ENCODE measurements at regions not wholly inside any gene's neighbourhood (a gene's known extent, or its start where the extent isn't known, plus 50 kb on each side); places are given as distances from the start of the nearest gene placed in this dataset.

DNA sequence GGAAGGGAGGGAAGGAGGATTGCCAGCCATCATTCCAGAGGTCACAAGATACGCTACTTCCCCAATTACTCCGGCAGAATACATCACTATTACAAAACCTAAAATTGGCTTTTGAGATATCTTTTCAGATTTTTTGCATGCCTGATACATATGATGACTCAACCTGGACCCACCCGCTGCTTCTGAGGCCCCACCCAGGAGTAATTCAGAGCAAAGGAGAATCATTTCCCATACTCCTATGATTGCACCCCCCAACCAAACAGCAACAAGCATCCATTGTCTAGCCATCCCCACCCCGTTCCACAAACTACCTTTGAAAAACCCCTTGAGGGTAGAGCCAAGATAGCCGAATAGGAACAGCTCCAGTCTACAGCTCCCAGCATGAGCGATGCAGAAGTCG lies 163.5 kb upstream of the GJE1 start:
- Histone ChIP-seq H3K36me3 (ENCODE audit: control insufficient read depth, insufficient read depth, low read length) (no peaks in the 10 kb centered on the region), H3K4me3 (ENCODE audit: low read depth, low read length) (peak overlapping the region; percentile 18), H3K27me3 (ENCODE audit: control insufficient read depth, insufficient read depth, low read length) (no peaks in the 10 kb centered on the region), H3K9me3 (ENCODE audit: control insufficient read depth, insufficient read depth, low read length) (no peaks in the 10 kb centered on the region), H3K9ac (ENCODE audit: low read depth, low read length) (no peak overlapping the region), H3K4me1 (ENCODE audit: control insufficient read depth, insufficient read depth, low read length) (no peaks in the 10 kb centered on the region)

DNA sequence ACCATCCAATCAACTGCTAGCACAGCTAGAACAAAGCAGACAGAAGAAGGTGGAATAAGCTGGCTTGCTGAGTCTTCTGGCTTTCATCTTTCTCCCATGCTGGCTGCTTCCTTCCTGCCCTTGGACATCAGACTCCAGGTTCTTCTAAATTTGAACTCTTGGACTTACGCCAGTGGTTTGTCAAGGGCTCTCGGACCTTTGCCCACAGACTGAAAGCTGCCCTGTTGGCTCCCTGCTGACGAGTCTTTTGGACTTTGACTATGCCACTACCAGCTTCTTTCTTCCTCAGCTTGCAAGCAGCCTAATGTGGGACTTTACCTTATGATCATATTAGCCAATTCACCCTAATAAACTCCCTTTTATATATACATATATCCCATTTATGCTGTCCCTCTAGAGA lies 164.1 kb upstream of the GJE1 start:
- no peak overlapping the region for H3K4me3 ChIP-seq (ENCODE audit: low read depth, low read length)
- no peaks in the 10 kb centered on the region for H3K36me3 ChIP-seq (ENCODE audit: control insufficient read depth, insufficient read depth, low read length)
- no peaks in the 10 kb centered on the region for H3K4me1 ChIP-seq (ENCODE audit: control insufficient read depth, insufficient read depth, low read length)
- H3K9ac ChIP-seq (ENCODE audit: low read depth, low read length), result no peak overlapping the region
- H3K27me3 ChIP-seq (ENCODE audit: control insufficient read depth, insufficient read depth, low read length), result no peaks in the 10 kb centered on the region
- no peaks in the 10 kb centered on the region for H3K9me3 ChIP-seq (ENCODE audit: control insufficient read depth, insufficient read depth, low read length)

DNA sequence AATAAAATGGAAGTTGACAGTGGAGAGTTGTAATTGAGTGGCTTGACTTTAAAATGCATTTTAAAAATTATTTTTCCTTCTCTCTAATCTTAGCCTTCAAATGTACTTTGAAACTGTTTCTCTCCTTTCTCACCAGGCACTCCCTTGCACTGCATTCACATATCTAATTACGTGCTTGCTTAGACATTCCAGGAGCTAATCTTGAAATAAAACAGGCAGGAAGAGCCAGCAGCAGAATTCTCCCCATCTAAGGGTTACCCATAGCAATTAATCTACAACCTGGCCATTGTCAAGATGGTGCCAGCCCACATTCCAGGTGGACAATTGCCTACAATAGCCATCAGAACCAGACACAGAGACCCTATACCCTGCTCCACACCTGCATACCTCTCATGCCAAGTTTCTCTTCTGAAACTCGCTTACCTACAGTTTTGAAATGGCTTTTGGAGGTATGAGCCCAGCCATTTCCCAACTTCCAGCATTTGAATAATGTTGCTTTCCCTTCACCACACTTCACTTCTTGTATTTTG lies 167.6 kb upstream of the GJE1 start:
- H3K9me3 ChIP-seq (ENCODE audit: control insufficient read depth, insufficient read depth, low read length), result no peaks in the 10 kb centered on the region
- H3K36me3 ChIP-seq (ENCODE audit: control insufficient read depth, insufficient read depth, low read length), result no peaks in the 10 kb centered on the region
- H3K27me3 ChIP-seq (ENCODE audit: control insufficient read depth, insufficient read depth, low read length), result no peaks in the 10 kb centered on the region
- no peaks in the 10 kb centered on the region for H3K4me1 ChIP-seq (ENCODE audit: control insufficient read depth, insufficient read depth, low read length)
- no peak overlapping the region for H3K4me3 ChIP-seq (ENCODE audit: low read depth, low read length)
- H3K9ac ChIP-seq (ENCODE audit: low read depth, low read length), result no peak overlapping the region

DNA sequence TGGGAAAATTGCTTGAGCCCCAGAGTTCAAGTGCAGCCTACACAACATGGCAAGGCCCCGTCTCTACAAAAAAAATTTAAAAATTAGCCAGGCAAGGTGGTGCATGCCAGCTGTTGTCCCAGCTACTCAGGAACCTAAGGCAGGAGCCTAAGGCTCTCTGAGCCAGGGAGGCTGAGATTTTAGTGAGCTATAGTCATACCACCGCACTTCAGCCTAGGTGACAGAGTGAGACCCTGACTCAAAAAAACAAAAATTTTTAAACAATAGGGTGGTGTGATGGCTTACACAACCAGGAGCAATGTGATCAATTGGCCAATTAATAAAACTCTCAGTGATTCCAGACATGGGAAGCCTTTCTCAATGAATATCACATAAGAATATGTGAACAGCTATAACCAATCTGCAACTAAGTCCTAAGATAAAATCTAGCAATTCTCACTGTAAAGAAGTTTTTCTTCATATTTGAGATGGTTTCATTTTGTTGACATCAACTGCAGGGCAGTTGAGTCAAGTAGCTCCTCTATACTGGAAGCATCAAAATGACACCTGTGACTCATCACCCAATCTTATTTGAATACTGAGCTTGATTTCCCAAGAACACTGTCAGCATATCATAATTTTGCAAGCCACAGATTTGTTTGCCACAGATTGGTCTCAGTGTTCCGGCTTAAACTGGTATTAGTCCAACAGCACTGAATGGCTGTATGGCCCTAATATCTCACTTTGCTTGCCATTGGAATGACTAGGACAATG lies 169.0 kb upstream of the GJE1 start:
- Histone ChIP-seq H3K4me3 (ENCODE audit: low read depth, low read length) (no peak overlapping the region), H3K36me3 (ENCODE audit: control insufficient read depth, insufficient read depth, low read length) (no peaks in the 10 kb centered on the region), H3K4me1 (ENCODE audit: control insufficient read depth, insufficient read depth, low read length) (no peaks in the 10 kb centered on the region), H3K9ac (ENCODE audit: low read depth, low read length) (no peak overlapping the region), H3K9me3 (ENCODE audit: control insufficient read depth, insufficient read depth, low read length) (no peaks in the 10 kb centered on the region), H3K27me3 (ENCODE audit: control insufficient read depth, insufficient read depth, low read length) (no peaks in the 10 kb centered on the region)

DNA sequence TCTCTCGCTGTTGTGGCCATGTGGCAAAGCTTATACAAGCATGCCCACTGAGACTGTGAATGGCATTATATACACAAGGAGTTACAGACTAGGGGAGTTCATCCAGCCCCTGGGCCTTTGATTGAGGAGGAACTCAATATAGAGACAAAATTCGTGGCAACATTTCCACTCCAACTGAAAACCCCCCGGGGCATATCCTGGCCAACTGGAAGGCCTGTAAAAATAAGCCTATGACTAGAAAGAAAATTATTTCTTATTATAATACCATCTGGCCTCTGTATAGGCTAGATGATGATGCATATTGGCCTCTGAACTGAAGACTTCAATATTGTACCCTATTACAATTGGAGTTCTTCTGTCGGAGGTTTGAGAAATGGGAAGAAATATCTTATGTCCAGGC lies 175.5 kb upstream of the GJE1 start:
- no peaks in the 10 kb centered on the region for H3K27me3 ChIP-seq (ENCODE audit: control insufficient read depth, insufficient read depth, low read length)
- no peak overlapping the region for H3K9ac ChIP-seq (ENCODE audit: low read depth, low read length)
- peaks cover 6% of the 10 kb centered on the region for H3K4me1 ChIP-seq (ENCODE audit: control insufficient read depth, insufficient read depth, low read length)
- peaks cover 3% of the 10 kb centered on the region for H3K9me3 ChIP-seq (ENCODE audit: control insufficient read depth, insufficient read depth, low read length)
- no peak overlapping the region for H3K4me3 ChIP-seq (ENCODE audit: low read depth, low read length)
- peaks cover 3% of the 10 kb centered on the region for H3K36me3 ChIP-seq (ENCODE audit: control insufficient read depth, insufficient read depth, low read length)

DNA sequence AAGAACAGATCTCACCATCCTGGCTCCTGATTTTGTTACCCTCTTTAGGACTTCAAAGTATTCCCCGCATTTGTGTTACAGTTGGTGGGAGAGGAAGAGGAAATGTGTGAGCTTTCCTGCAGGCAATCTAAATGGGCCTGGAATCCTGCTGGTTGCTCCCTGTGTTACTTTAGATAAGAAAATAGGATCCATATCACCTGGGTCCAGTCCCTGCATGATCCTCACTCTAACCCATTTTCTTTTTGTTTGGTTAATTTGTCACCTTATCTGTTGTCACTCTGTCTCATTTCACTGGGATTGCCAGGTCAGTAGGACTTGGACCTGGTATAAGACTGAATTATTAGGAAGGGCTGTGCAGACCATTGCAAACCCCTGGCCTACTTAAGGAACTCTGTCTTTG lies 175.9 kb upstream of the GJE1 start:
- Histone ChIP-seq H3K4me1 (ENCODE audit: control insufficient read depth, insufficient read depth, low read length) (peaks cover 6% of the 10 kb centered on the region), H3K36me3 (ENCODE audit: control insufficient read depth, insufficient read depth, low read length) (peaks cover 3% of the 10 kb centered on the region), H3K27me3 (ENCODE audit: control insufficient read depth, insufficient read depth, low read length) (no peaks in the 10 kb centered on the region), H3K9me3 (ENCODE audit: control insufficient read depth, insufficient read depth, low read length) (peaks cover 3% of the 10 kb centered on the region), H3K9ac (ENCODE audit: low read depth, low read length) (no peak overlapping the region), H3K4me3 (ENCODE audit: low read depth, low read length) (no peak overlapping the region)

DNA sequence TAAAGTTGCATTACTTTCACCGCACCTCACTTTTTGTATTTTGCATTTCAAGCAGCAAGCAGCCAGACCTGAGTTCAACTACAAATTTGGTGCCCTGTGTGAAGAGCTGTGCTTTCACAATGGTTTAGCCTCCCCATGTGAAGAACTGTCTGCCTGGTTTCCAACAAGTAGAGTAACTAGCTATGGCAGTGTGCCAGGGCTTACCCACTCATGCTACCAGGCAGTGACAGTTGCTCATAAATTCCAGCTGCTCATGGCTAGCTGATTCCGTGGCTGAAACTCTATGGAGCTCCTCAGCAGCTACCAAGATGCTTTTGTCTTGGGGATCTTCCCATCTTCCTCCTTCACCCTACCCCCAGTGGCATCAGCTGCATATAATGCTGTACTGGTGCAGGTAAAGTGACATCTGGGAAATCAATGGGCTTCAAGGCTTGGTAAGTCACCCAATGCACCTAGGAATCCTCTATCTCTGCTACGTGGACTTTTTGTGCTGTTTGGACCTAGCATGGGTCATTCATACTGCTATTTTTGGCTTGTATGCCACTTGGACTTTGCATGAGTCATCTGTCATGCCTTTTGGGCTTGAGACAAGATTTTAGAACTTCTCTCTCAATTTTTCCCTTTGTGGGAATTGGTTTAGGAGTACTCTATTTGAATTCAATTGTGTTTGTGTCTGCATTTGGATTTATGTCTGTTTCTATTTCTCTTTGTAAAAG lies 176.5 kb upstream of the GJE1 start:
- no peak overlapping the region for H3K4me3 ChIP-seq (ENCODE audit: low read depth, low read length)
- H3K9me3 ChIP-seq (ENCODE audit: control insufficient read depth, insufficient read depth, low read length), result peaks cover 3% of the 10 kb centered on the region
- no peak overlapping the region for H3K9ac ChIP-seq (ENCODE audit: low read depth, low read length)
- no peaks in the 10 kb centered on the region for H3K27me3 ChIP-seq (ENCODE audit: control insufficient read depth, insufficient read depth, low read length)
- peaks cover 3% of the 10 kb centered on the region for H3K36me3 ChIP-seq (ENCODE audit: control insufficient read depth, insufficient read depth, low read length)
- H3K4me1 ChIP-seq (ENCODE audit: control insufficient read depth, insufficient read depth, low read length), result peaks cover 6% of the 10 kb centered on the region

DNA sequence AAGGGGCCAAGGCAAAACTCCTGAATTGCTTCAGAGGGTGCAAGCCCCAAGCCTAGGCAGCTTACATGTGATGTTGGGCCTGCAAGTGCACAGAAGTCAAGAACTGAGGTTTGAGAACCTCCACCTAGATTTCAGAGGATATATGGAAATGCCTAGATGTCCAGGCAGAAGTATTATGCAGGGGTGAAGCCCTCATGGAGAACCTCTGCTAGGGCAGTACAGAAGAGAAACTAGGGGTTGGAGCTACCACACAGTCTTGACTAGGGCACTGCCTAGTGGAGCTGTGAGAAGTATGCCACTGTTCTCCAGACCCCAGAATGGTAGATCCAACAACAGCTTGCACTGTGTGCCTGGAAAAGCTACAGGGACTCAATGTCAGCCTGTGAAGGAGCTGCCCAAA lies 179.7 kb upstream of the GJE1 start:
- H3K4me1 ChIP-seq (ENCODE audit: control insufficient read depth, insufficient read depth, low read length), result peaks cover 6% of the 10 kb centered on the region
- H3K4me3 ChIP-seq (ENCODE audit: low read depth, low read length), result no peak overlapping the region
- H3K9ac ChIP-seq (ENCODE audit: low read depth, low read length), result no peak overlapping the region
- H3K9me3 ChIP-seq (ENCODE audit: control insufficient read depth, insufficient read depth, low read length), result peaks cover 3% of the 10 kb centered on the region
- peaks cover 3% of the 10 kb centered on the region for H3K36me3 ChIP-seq (ENCODE audit: control insufficient read depth, insufficient read depth, low read length)
- no peaks in the 10 kb centered on the region for H3K27me3 ChIP-seq (ENCODE audit: control insufficient read depth, insufficient read depth, low read length)

DNA sequence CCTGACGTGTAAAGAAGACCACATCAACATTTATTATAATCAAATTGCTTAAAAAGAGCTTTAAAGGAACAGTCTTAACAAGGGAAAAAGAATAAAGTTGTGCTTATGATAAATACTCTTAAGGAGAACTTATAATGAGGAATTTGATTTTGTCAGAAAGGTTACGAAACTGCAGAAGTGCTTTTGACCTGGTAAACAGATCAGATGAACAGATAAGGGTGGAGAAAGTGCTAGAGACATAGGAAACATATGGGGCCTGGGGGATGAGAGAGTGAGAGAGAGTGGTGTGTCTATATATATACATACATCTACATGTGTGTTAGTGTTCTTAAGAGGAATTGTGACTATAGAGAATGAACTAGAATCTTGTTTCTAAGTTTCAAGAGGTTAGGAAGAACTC lies 186.2 kb upstream of the GJE1 start:
- Histone ChIP-seq H3K4me3 (ENCODE audit: low read depth, low read length) (no peak overlapping the region), H3K9ac (ENCODE audit: low read depth, low read length) (no peak overlapping the region), H3K4me1 (ENCODE audit: control insufficient read depth, insufficient read depth, low read length) (no peaks in the 10 kb centered on the region), H3K36me3 (ENCODE audit: control insufficient read depth, insufficient read depth, low read length) (no peaks in the 10 kb centered on the region), H3K9me3 (ENCODE audit: control insufficient read depth, insufficient read depth, low read length) (no peaks in the 10 kb centered on the region), H3K27me3 (ENCODE audit: control insufficient read depth, insufficient read depth, low read length) (no peaks in the 10 kb centered on the region)

DNA sequence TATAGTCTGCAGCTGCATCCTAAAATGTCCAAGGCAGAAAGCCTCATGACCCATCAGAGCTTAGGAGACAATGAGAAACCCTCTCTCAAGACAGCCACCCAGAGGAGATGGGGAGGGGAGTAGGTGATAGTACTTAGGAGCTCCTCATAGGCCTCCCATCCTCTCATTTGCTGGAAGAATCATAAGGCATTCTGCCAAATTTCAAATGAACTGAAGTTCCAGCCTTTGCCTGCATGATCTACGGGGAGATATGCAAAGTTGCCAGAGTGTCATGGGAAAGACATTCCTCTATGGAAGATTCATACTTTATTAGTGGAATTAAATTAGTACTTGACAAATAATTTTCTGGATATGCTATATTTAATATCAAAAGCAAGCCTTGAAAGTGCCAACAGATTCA lies 194.1 kb upstream of the GJE1 start:
- Histone ChIP-seq H3K4me1 (ENCODE audit: control insufficient read depth, insufficient read depth, low read length) (no peaks in the 10 kb centered on the region), H3K9ac (ENCODE audit: low read depth, low read length) (no peak overlapping the region), H3K27me3 (ENCODE audit: control insufficient read depth, insufficient read depth, low read length) (no peaks in the 10 kb centered on the region), H3K9me3 (ENCODE audit: control insufficient read depth, insufficient read depth, low read length) (no peaks in the 10 kb centered on the region), H3K36me3 (ENCODE audit: control insufficient read depth, insufficient read depth, low read length) (no peaks in the 10 kb centered on the region), H3K4me3 (ENCODE audit: low read depth, low read length) (no peak overlapping the region)

DNA sequence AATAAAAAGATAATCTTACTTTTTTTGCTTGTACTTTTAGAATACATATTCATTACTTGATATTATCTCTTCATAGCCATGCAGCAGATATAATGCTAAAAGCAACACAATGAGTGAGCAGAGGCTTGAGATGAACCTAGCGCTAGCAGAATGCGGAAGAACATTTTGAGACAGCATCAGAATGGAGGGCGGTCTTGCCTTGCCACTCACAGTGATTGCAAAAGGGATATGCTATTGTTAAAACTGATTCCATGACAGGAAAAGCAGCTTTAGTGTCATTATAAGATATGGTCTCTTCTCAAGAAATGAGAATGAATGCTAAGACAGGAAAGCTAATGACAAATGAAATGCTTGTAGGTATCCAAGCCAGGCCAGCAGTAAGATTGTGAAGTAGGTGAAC lies 200.0 kb upstream of the GJE1 start:
- no peaks in the 10 kb centered on the region for H3K36me3 ChIP-seq (ENCODE audit: control insufficient read depth, insufficient read depth, low read length)
- no peaks in the 10 kb centered on the region for H3K9me3 ChIP-seq (ENCODE audit: control insufficient read depth, insufficient read depth, low read length)
- no peaks in the 10 kb centered on the region for H3K4me1 ChIP-seq (ENCODE audit: control insufficient read depth, insufficient read depth, low read length)
- no peak overlapping the region for H3K9ac ChIP-seq (ENCODE audit: low read depth, low read length)
- H3K27me3 ChIP-seq (ENCODE audit: control insufficient read depth, insufficient read depth, low read length), result no peaks in the 10 kb centered on the region
- H3K4me3 ChIP-seq (ENCODE audit: low read depth, low read length), result no peak overlapping the region
